DMS53 (cell line): ENCODE measurements at regions not wholly inside any gene's neighbourhood (a gene's known extent, or its start where the extent isn't known, plus 50 kb on each side); places are given as distances from the start of the nearest gene placed in this dataset.

Experiments
- DNase-seq: peaks from one replicate; lab custom pipeline; 2025; lab: John Stamatoyannopoulos, UW

- DNase-seq: no peak
Measured at GRCh38 chr10:56605051-56605450, 244.0 kb upstream of the ZWINT start.

DNA sequence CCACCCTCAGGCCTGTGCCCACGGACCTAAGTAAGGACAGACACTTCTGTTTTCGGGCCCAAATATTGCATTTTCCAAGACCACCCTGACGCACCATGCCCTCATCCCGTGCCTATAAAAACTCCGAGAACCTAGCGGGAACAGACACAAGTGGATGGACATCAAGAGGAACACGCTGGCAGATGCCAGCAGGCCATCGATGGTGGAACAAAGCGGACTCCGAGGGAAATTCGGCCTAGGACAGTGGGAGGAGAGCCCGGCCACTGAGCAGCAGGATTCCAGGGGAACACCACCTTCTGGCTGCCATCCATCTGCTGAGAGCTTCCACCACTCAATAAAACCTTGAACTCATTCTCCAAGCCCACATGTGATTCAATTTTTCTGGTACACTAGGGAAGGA, 243.6 kb upstream of the ZWINT start:
- DNase-seq: no peak

GRCh38 chr10:56599201-56599600, 238.1 kb upstream of the ZWINT start:
- no peak for DNase-seq

DNA sequence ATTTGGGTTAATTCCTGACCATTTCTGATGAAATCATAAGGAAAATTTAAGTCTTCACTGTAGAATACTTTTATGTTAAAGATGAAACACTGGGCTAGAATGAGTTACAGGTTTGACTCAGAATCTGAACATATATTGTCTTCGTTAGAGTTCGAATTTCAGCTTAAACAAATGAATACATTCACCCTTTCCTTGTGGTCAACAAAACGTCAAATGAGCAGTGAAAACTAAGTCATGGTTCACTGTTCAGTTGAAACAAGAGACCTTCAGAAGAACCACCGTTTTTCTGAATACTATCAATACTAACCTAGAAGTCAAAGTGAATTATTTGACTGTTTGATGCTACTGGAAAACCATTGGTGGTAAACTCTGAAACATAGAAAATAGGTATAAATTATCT, 235.2 kb upstream of the ZWINT start:
- no peak for DNase-seq

GRCh38 chr10:56593120-56593519, 232.1 kb upstream of the ZWINT start:
- no peak for DNase-seq

- DNase-seq: peak; percentile 67
Measured at GRCh38 chr10:56586461-56586891, 225.4 kb upstream of the ZWINT start.

GRCh38 chr10:56585447-56586171, 224.6 kb upstream of the ZWINT start:
- peak; percentile 66 for DNase-seq

GRCh38 chr10:56583316-56583715, 222.3 kb upstream of the ZWINT start:
- DNase-seq: no peak

GRCh38 chr10:56567580-56567979, 206.5 kb upstream of the ZWINT start:
- DNase-seq: no peak

DNA sequence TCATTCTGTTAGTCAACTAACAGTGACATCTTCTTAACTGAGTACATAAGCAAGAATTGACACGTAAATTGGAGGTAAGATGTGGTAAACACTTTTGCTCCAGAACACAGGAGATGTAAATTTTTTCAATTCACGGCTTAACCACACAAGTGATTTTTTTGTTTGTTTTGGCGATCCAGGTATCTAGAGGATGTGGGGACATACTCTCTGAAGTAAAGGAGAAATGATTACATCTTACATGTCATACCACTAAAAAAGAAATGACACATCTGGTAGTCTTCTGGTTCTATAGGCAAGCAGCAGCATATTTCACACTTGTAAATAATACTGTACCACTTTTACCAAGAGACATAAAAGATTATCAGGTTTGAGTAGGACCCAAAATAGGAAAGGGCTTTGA, 200.3 kb upstream of the ZWINT start:
- DNase-seq: peak; percentile 48

GRCh38 chr10:56551037-56551436, 190.0 kb upstream of the ZWINT start:
- no peak for DNase-seq

- peak; percentile 51 for DNase-seq
Measured at GRCh38 chr10:56547163-56547562, 186.1 kb upstream of the ZWINT start.

GRCh38 chr10:56537984-56538383, 176.9 kb upstream of the ZWINT start:
- DNase-seq: peak; percentile 81

- no peak for DNase-seq
Measured at GRCh38 chr10:56522166-56522565, 161.1 kb upstream of the ZWINT start.

- no peak for DNase-seq
Measured at GRCh38 chr10:56508562-56508961, 147.5 kb upstream of the ZWINT start.

- DNase-seq: no peak
Measured at GRCh38 chr10:56507033-56507432, 146.0 kb upstream of the ZWINT start.

DNA sequence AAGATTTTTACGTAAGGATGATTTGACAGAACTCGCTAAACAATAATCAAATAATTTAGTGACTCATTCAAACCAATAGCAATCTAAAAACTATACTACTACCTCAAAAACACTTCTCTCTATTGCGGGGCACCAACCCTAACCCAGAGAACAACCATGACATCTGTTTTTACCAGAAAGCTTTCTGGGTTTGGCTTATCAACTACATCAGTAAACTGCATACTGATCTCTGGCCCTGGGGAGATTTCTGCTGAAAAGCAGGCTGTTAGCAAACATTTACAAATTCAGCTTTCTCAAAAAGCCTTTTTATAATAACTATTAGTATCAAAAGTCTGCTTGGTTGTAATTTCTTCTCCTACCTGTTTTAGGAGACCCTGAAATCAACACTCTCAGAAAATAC, 144.5 kb upstream of the ZWINT start:
- no peak for DNase-seq

GRCh38 chr10:56496186-56496486, 135.1 kb upstream of the ZWINT start:
- no peak for DNase-seq

GRCh38 chr10:56487746-56488145, 126.7 kb upstream of the ZWINT start:
- DNase-seq: no peak

DNA sequence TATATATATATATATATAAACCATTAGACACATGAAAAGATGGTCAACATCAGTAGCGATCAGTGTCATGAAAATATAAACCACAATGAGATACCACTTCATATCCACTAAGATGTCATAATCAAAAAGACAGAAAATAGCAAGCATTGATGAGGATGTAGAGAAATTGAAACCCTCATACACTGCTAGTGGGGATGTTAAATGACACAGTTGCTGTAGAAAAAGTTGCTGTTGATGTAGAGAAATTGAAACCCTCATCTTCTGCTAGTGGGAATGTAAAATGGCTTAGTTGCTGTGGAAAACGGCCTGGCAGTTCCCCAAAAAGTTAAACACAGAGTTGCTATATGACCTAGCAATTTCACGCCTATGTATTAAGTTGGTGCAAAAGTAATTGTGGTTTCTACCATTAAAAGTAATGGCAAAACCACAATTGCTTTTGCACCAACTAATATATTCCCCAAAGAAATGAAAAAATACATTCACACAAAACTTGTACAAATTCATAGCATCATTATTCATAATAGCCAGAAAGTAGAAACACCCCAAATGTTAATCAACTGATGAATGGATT, 120.5 kb upstream of the ZWINT start:
- DNase-seq: no peak

DNA sequence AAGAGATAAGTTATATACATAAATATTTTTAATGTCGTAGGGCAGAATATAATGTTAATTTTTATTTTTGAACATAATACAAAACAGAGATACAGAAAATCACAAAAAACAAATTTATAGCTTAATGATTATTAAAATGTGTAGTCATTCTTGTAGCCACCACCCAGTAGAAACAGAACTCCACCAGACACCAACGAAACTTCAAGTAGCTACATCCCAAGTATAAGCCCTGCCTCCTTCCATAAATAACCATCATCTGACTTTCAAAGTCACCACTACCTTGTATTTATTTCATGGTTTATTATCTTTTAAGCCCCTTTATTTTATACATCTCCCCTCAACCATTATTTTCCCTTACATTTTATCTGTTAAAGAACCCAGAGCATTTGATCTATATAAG, 111.9 kb upstream of the ZWINT start:
- no peak for DNase-seq

DNA sequence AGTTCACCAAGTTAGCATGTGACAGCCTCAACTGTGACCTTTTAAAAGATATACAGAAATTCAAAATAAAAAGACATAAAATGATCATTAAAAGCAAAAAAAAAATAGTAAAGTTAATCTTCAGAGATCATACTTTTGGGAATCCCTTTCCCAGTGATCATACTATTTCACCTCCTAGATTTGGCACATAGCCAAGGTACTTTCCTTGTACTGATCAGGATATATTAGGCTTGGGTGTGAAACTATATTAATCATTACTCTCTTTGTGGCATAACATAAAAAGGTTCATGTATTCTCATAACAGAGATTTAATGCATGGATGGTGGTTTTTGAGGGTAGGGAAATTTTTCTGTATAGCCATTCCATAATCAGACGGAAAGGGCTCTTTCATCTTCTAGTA, 109.6 kb upstream of the ZWINT start:
- no peak for DNase-seq

DNA sequence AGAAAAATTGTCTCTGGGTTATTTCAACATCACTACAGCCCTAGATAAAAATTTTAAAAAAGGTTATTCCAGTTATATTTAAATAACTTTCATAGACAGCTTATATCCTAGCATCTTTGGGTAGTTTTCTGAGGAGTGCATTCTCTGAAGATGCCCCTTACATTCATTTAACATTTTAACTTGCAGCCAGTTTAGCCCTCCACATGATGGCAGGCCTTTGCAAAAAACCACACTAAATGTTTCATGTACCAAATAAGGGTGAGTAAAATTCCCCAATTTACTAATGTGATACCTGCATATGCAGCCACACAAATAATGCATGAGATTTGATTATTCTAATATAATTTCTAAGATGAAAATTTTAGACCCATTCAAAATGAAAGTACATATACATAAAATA, 108.4 kb upstream of the ZWINT start:
- DNase-seq: peak; percentile 5

GRCh38 chr10:56466005-56466404, 104.9 kb upstream of the ZWINT start:
- DNase-seq: no peak
